ENCODE measurements at regions not wholly inside any gene's neighbourhood (a gene's known extent, or its start where the extent isn't known, plus 50 kb on each side); places are given as distances from the start of the nearest gene placed in this dataset.
A peak's percentile ranks its signal among the peaks of the same experiment; 100 is the strongest.

- DNase-seq, result peak; percentile 17
- TF ChIP-seq CTCF (IDR thresholded peaks at IDR 0.05; ENCODE audit: low read depth, low read length), result peak; percentile 15; the same call in 1 of the 2 replicates
These were observed 195.6 kb upstream of the AUTS2 start for GRCh38 chr7:69402696-69403095.

DNA sequence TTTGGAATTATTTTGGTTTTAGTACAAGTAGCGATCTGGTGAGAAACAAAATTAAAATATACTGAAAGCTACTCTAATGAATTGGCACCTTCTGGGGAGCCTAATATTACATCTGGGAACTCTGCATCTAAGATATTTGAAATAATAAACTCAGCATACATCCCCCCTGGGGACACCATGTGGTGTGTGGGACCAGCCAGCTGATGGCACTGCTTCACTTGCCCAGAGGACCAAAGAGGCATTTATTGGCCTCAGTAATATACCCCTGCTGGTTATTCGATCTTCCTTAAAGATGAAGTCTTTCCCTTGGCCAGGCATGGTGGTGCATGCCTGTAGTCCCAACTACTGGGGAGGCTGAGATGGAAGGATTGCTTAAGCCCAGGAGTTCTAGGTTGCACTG is 195.1 kb upstream of the AUTS2 start:
- no peaks in the 10 kb centered on the region for H3K36me3 ChIP-seq
- H3K27me3 ChIP-seq (ENCODE audit: insufficient read depth, low read depth, severe bottlenecking), result no peaks in the 10 kb centered on the region
- peak; percentile 61 for DNase-seq
- H3K4me3 ChIP-seq (ENCODE audit: low read depth, low read length), result no peak overlapping the region
- H3K27ac ChIP-seq, result no peak overlapping the region
- peak; percentile 69 for TF ChIP-seq CTCF (IDR thresholded peaks at IDR 0.05; ENCODE audit: low read depth, low read length)
- H3K9me3 ChIP-seq (ENCODE audit: severe bottlenecking), result no peaks in the 10 kb centered on the region

More at GRCh38 chr7:69402696-69403095, 195.6 kb upstream of the AUTS2 start:
- Histone ChIP-seq H3K36me3 (no peaks in the 10 kb centered on the region), H3K27ac (no peak overlapping the region), H3K9me3 (ENCODE audit: severe bottlenecking) (no peaks in the 10 kb centered on the region), H3K4me3 (ENCODE audit: low read depth, low read length) (no peak overlapping the region), H3K27me3 (ENCODE audit: insufficient read depth, low read depth, severe bottlenecking) (no peaks in the 10 kb centered on the region)

DNA sequence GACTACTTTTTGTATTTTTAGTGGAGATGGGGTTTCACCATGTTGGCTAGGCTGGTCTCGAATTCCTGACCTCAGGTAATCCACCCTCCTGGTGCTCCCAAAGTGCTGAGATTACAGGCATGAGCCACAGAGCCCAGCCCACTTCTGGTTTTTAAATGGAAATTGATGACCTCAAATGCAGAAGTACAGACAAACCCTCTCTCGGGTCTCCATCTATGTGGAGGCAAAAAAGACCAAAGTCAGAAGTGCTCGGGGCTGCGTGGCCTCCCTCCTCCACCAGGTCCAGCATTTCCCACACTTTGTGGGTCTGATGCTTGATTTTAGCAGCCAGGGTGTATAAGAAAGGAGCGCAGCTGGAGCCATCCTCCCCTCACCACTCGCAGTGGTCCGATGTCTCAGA is 187.3 kb upstream of the AUTS2 start:
- no peaks in the 10 kb centered on the region for H3K36me3 ChIP-seq
- no peak overlapping the region for H3K4me3 ChIP-seq (ENCODE audit: low read depth, low read length)
- no peak for DNase-seq
- H3K27ac ChIP-seq, result no peak overlapping the region
- no peaks in the 10 kb centered on the region for H3K9me3 ChIP-seq (ENCODE audit: severe bottlenecking)
- TF ChIP-seq CTCF (IDR thresholded peaks at IDR 0.05; ENCODE audit: low read depth, low read length), result no peak
- H3K27me3 ChIP-seq (ENCODE audit: insufficient read depth, low read depth, severe bottlenecking), result no peaks in the 10 kb centered on the region

GRCh38 chr7:69411466-69411865 is 186.8 kb upstream of the AUTS2 start:
- H3K27ac ChIP-seq, result no peak overlapping the region
- H3K27me3 ChIP-seq (ENCODE audit: insufficient read depth, low read depth, severe bottlenecking), result no peaks in the 10 kb centered on the region
- no peak for DNase-seq
- no peak overlapping the region for H3K4me3 ChIP-seq (ENCODE audit: low read depth, low read length)
- no peaks in the 10 kb centered on the region for H3K36me3 ChIP-seq
- no peak for TF ChIP-seq CTCF (IDR thresholded peaks at IDR 0.05; ENCODE audit: low read depth, low read length)
- no peaks in the 10 kb centered on the region for H3K9me3 ChIP-seq (ENCODE audit: severe bottlenecking)

GRCh38 chr7:69412331-69413146 is 185.7 kb upstream of the AUTS2 start:
- no peaks in the 10 kb centered on the region for H3K27me3 ChIP-seq (ENCODE audit: insufficient read depth, low read depth, severe bottlenecking)
- H3K4me3 ChIP-seq (ENCODE audit: low read depth, low read length), result no peak overlapping the region
- no peak overlapping the region for H3K27ac ChIP-seq
- H3K9me3 ChIP-seq (ENCODE audit: severe bottlenecking), result no peaks in the 10 kb centered on the region
- DNase-seq, result no peak
- TF ChIP-seq CTCF (IDR thresholded peaks at IDR 0.05; ENCODE audit: low read depth, low read length), result no peak
- H3K36me3 ChIP-seq, result no peaks in the 10 kb centered on the region

- H3K27me3 ChIP-seq (ENCODE audit: insufficient read depth, low read depth, severe bottlenecking), result no peaks in the 10 kb centered on the region
- no peak for TF ChIP-seq CTCF (IDR thresholded peaks at IDR 0.05; ENCODE audit: low read depth, low read length)
- H3K9me3 ChIP-seq (ENCODE audit: severe bottlenecking), result no peaks in the 10 kb centered on the region
- no peak overlapping the region for H3K27ac ChIP-seq
- no peak for DNase-seq
- no peak overlapping the region for H3K4me3 ChIP-seq (ENCODE audit: low read depth, low read length)
- H3K36me3 ChIP-seq, result no peaks in the 10 kb centered on the region
These were observed 183.7 kb upstream of the AUTS2 start for GRCh38 chr7:69414555-69414954.
